Raji (cell line): ENCODE measurements at regions not wholly inside any gene's neighbourhood (a gene's known extent, or its start where the extent isn't known, plus 50 kb on each side); places are given as distances from the start of the nearest gene placed in this dataset.

Experiments
- POLR2A ChIP-seq: IDR thresholded peaks from 2 replicates; pipeline ENCODE4 v1.6.1; 2011; ENCODE audit warnings: low read depth, low read length, control low read depth; ENCODE audit not compliant: insufficient read depth

DNA sequence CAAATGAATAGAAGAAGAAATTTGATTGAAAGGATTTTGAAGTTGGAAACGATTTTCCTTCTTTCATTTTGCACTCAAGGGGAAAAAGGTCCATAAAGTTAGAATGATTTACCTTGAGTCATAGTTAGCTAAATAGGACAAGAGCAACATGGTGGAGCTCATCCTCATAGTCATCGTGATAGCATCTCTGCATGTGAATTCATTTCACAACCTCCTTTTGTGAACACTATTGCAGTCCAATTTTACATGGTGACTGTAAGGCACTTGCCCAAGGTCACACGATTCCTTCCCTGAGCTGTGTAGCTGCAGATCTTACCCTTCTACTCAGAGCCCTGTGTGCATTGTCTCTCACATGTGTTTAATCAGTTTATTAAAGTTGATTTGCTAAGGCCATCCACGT is 359.8 kb upstream of the C2CD4B start:
- TF ChIP-seq POLR2A = no peak

DNA sequence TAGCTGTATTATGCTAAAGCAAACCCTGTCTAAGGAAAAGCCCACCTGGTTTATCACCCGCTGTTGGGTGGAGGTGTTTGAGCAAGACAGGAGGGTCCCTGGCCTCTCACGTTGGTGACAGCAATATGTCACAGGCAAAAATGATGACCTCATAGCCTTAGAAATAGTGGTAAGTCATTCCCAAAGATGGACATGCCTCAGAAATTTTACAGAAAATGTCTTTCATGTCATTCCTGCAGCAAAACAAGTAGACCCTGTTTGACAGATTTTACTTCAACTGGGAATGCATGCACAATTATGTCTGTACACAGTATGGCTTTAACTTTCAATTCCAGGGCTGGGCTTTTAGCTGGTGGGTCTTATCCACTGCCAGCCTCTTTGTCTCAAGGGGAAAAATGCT is 362.3 kb upstream of the C2CD4B start:
- no peak for TF ChIP-seq POLR2A

DNA sequence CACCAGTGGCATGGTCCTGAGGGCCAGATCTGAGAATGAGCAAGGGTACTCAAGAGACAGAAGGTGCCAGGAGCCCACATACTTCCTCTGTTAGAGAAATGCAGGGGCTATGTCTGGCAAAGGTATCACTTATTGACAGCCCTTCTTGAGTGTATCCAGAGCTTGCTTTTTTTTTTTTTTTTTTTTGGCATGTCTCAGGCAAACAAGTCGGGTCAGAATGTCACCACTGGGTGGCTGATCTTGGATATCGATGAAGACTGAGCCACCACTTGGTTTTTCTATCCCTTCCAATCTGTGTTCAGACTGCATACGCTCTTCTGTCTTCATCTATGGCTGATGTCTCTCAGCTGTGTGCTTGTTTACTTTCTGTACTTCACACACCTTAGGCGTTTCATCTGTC is 363.4 kb upstream of the C2CD4B start:
- no peak for TF ChIP-seq POLR2A

DNA sequence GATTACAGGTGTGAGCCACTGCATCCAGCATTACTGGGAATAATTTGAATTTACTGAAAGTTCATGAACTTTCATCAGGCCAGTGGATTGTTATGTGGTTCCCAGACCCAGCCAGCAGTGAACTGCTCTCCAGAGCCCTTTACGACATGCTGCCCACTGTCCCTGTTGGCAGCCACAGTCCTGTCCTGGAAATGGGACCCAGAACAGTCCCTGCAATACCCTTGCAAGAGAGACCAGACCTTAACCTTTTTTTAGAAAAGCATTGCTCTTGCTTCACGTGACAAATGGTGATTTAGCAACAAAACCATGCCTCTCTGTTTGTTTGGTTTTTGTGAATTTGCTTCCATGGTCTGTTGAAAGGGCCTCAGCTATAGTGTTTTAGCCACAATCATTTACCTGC is 367.3 kb upstream of the C2CD4B start:
- TF ChIP-seq POLR2A = no peak

DNA sequence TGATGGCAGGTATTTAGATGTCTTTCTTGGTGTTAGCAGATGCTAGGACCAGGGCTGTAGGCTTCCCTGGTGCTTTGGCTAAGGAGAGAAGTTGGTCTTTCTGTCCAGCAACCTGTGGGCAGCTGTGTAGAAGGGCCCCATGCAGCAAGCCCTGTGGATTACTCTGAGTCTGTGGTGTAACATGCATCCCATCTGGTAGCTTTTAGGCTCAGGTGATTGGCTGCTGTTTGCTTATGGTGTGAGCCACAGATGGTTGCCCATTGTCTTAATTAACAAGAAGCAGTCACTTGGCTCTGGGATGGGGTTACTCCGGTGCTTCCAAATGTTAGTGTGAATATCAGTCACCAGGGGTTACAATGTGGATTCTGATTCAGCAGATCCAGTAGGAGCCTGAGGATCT is 368.6 kb upstream of the C2CD4B start:
- TF ChIP-seq POLR2A = no peak

DNA sequence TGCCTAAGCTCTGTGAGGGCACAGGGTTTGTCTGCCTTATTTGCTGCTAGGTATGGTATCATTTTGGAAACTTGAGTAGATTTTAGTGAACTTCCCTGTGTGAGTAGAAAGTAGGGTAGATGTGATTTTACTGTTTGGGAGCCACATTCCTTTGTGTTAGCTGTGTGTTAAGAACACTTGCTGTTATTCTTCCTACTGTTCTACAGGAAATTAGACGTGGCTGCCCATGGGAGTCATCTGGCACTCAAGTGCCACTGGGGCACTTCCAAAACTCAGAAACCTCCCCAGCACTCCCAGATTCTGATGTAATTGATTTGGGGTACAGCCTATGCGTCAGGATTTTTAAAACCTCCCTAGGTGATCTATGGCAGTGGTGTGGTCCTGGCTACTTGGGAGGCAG is 369.9 kb upstream of the C2CD4B start:
- TF ChIP-seq POLR2A = no peak

DNA sequence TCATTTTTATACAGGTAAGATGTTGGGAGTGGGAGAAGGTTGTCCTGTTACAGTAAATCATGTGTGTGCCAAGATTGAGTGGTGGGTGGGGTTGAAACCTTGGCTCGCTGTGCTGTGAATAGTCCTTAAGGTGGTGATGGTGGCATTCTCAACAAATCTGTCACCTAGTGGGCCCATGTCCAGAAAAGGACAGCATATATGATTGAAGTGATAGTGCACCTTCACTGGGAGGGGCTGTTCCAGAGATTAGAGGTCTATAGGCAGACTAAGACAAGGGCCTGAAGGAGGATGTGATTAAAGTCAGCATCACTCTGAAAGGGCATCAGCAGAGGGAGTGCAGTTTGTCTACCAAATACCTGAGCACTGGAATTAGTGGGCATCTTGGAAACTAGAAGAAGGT is 374.2 kb upstream of the C2CD4B start:
- TF ChIP-seq POLR2A = no peak

DNA sequence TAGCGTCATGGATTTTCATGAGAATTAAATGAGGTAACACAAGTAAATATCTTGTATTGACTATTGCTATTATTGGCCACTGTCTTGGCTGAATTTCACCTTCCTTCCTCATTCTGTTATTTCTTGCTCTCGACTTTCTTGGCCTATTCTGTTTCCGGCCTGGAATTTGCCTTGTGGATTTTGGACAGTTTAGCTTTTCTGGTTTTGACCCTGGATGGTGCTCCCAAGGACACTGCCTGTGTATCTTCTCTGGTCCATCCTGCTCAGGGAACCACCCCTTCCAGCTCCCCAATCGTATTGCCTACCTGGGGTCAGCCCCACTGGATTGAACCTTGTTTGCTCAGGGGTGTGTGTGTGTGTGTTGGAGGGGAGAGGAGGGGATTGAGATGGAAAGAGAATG is 376.2 kb upstream of the C2CD4B start:
- TF ChIP-seq POLR2A = no peak

DNA sequence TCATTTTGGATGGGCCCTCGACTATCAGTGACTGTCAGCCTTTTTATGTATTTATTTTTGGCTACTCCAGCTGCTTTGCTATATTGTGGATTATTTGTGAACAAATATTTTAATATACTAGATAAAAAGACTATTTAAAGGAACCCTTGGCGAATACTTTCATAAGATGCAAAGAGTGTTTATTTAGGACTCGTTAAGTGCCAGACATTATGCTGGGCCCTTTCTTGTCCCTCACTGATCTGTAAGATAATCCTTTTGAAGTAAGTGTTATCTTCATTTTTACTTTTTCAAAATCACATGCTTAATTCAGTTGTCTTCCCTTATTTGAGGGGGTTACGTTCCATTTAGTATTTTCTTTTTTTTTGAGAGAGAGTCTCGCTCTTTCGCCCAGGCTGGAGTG is 376.8 kb upstream of the C2CD4B start:
- TF ChIP-seq POLR2A = no peak

DNA sequence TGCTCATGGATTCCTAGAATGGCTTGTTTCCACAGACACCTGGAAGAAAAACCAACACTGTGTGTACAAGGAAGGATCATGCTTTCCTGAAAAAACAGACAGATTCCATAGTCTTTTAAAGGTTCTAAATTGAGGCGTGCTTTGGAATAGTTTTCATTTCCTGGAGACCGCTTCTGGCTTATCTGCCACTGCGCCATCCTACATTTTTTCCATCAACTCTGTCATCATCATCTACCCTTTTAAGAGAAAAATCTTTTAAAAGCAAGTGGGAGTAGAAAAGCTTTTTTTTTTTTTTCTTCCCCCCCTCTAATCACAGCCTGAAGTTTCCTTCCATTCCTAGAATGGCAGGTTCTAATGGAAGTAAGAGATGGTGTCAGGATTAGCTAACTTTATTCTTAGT is 379.4 kb upstream of the C2CD4B start:
- no peak for TF ChIP-seq POLR2A

DNA sequence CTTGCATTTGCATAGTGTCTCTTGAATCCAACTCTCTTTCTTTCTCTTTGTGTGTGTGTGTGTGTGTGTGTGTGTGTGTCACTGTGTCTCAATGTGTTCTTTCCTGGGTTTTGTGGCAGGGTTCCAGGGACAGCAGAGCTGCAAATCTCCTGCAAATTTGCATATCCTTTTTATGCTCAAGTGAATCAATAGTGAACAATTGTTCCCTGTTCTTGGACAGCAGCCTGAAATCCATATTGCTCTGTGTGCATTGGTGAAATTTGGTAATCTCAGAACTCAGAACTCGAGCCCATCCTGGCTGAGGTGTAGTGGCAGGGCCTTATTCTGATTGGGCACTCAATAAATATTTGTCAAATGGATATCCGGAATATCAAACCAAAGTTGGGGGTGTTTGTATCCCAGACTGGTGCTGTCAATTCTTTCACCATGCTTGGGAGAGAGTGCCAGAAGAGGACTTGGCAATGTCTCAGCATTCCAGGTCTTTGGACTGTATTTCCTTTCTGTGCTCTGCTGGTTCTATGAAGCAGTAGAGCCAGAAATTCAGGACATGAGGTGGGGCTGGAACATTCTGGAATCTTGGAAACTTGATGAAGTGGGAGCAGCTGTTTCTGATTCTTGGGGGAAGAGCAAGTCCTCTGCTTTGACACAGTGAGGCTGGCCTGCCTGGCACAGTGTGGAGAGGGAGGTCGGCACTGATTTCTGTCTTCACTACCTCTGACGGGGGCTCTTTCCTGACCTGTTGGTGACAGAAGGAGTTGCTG is 380.6 kb upstream of the C2CD4B start:
- TF ChIP-seq POLR2A = no peak

DNA sequence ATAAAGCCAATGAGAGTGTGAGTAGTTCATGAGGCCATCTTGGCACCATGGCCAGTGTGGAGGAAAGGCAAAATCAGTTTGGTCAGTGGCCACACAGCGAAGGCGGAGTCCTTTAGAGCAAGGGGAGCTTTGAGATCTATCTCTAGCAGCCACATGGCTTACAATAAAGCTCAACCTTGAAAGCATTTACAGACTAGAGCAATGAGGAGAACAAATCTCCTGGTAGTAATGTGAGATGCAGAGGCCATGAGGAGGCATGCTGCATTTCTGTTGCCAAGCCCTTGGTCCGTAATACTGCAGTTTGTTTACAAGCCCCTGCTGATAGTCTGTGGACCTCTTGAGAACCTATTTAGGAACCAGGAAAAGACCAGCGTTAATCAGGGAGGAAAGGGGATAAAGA is 381.5 kb upstream of the C2CD4B start:
- TF ChIP-seq POLR2A = no peak

DNA sequence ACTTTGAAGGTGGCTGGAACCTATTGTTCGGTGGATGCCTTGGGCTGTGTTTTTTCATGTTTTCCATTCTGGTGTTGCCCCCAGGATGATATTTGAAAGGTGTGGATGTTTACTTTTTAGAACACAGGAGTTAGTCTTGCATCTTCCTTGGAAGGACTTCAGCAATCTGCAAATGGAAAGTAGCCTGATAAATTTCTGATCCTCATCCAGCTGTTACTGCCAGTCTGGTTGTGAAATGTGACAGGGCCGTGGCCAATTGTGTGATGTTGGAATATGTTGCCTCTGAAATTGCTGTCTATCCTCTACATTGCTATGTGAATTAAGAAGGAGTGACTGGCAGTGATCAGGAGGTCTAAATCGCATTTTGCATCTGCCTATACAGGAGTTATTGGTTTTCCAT is 382.5 kb upstream of the C2CD4B start:
- no peak for TF ChIP-seq POLR2A

DNA sequence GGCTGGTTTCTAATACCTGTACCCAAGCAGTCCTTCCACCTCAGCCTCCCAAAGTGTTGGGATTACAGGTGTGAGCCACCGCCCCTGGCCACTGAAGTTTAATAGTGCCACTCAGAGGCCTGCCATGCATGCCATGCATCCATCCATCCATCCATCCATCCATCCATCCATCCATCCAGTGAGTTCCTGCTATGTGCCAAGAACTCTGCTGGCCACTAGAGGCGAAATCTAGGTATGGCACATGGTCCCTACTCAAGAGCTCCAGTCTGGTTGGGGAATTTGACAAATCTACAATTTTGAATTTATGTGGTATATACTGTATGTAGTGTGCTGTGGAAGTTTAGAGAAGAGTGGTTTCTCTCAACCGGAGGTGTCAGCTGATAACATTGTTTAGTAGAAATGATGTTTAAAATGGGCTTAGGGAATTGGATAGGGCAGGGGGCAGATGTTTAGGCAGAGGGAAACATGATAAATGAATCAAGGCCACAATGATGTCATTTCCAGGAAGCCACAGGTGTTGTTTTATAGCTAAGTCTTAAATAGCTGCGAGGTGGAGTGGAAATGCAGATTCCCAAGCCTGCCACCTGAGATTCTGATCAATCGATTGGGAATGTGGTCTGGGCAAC is 384.4 kb upstream of the C2CD4B start:
- TF ChIP-seq POLR2A = no peak

DNA sequence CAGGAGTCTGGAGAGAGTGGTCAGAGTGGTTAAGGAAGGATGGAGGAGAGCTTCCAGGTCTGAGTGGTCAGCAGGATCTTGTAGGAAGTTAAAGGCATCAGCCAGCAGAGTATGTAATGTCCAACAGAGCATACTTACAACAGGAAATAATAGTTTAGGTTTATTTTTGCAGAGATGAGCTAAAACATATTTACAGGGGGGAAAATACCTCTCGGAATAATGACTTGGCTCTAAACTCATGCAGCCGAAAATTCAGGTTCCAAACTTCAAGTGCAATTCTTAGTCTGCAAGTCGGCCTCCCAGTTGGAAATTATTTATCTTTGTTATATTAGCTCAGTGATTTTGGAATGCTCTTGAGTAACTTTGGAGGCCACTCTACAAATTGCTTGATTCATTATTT is 385.0 kb upstream of the C2CD4B start:
- TF ChIP-seq POLR2A = no peak

DNA sequence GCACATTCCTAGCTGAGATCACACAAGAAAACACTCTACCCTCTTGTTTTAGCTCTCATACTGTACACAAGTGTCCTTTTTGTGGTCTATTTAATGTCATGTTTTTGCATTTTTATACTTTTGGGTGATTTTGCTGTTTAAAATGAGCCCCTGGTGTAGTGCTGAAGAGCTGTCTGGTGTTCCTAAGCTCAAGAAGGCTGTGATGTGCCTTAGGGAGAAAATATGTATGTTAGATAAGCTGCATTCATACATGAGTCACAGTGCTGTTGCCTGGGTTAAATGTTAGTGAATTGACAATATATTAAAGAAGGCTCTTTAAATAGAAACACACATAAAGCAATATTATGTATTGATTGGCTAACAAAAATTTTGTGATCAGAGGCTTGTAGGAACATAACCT is 387.4 kb upstream of the C2CD4B start:
- TF ChIP-seq POLR2A = no peak
